NOMO-1 treated with DMSO at 0.1 percent for 48 hours (cell line): ENCODE measurements at regions not wholly inside any gene's neighbourhood (a gene's known extent, or its start where the extent isn't known, plus 50 kb on each side); places are given as distances from the start of the nearest gene placed in this dataset.

Experiments
- DNase-seq: peaks from one replicate; lab custom pipeline; 2025; ENCODE audit not compliant: unreplicated experiment; lab: John Stamatoyannopoulos, UW

- no peak for DNase-seq
These were observed 592.6 kb downstream of the TBC1D4 start for GRCh38 chr13:74889321-74889720.

GRCh38 chr13:74886502-74886901 lies 595.5 kb downstream of the TBC1D4 start:
- no peak for DNase-seq

- DNase-seq: no peak
These were observed 598.1 kb downstream of the TBC1D4 start for GRCh38 chr13:74883834-74884233.

- no peak for DNase-seq
These were observed 610.4 kb downstream of the TBC1D4 start for GRCh38 chr13:74871369-74872070.

- no peak for DNase-seq
These were observed 611.1 kb downstream of the TBC1D4 start for GRCh38 chr13:74870865-74871264.

GRCh38 chr13:74869846-74870245 lies 612.1 kb downstream of the TBC1D4 start:
- no peak for DNase-seq

- DNase-seq: no peak
These were observed 613.9 kb downstream of the TBC1D4 start for GRCh38 chr13:74868049-74868448.

GRCh38 chr13:74867460-74867859 lies 614.5 kb downstream of the TBC1D4 start:
- no peak for DNase-seq

GRCh38 chr13:74866101-74866500 lies 615.9 kb downstream of the TBC1D4 start:
- no peak for DNase-seq

- no peak for DNase-seq
These were observed 616.3 kb downstream of the TBC1D4 start for GRCh38 chr13:74865656-74866055.

- no peak for DNase-seq
These were observed 621.2 kb downstream of the TBC1D4 start for GRCh38 chr13:74860789-74861188.

- no peak for DNase-seq
These were observed 631.1 kb downstream of the TBC1D4 start for GRCh38 chr13:74850893-74851292.

- DNase-seq: no peak
These were observed 634.0 kb downstream of the TBC1D4 start for GRCh38 chr13:74847966-74848365.

- DNase-seq: no peak
These were observed 636.2 kb downstream of the TBC1D4 start for GRCh38 chr13:74845806-74846205.

GRCh38 chr13:74841651-74842050 lies 640.3 kb downstream of the TBC1D4 start:
- DNase-seq: no peak

- DNase-seq: no peak
These were observed 640.8 kb downstream of the TBC1D4 start for GRCh38 chr13:74841123-74841522.

GRCh38 chr13:74839656-74840055 lies 642.3 kb downstream of the TBC1D4 start:
- DNase-seq: no peak

- no peak for DNase-seq
These were observed 643.9 kb downstream of the TBC1D4 start for GRCh38 chr13:74838096-74838495.

- no peak for DNase-seq
These were observed 645.3 kb downstream of the TBC1D4 start for GRCh38 chr13:74836628-74837027.

GRCh38 chr13:74835579-74835978 lies 646.4 kb downstream of the TBC1D4 start:
- DNase-seq: no peak

- DNase-seq: no peak
These were observed 656.1 kb downstream of the TBC1D4 start for GRCh38 chr13:74825938-74826246.

- no peak for DNase-seq
These were observed 656.6 kb downstream of the TBC1D4 start for GRCh38 chr13:74825152-74825937.

- DNase-seq: no peak
These were observed 661.2 kb downstream of the TBC1D4 start for GRCh38 chr13:74820809-74821208.
